Suprapubic skin (tissue), 4 donors: ENCODE measurements at regions not wholly inside any gene's neighbourhood (a gene's known extent, or its start where the extent isn't known, plus 50 kb on each side); places are given as distances from the start of the nearest gene placed in this dataset.

Experiments
- EP300 ChIP-seq: sonication (generic); formaldehyde crosslinking; IDR thresholded peaks from one replicate; pipeline ENCODE4 v1.6.1; 2017; ENCODE audit warnings: antibody characterized with exemption
- POLR2A ChIP-seq, 2 donors: fragments of 450-650 bp; IDR thresholded peaks; one replicate each; pipeline ENCODE4 v1.6.1; 2017; ENCODE audit warnings: antibody characterized with exemption in 2 of 2, mild to moderate bottlenecking in 2 of 2, moderate library complexity in 2 of 2
- POLR2AphosphoS5 ChIP-seq, 3 donors: sonication (generic); formaldehyde crosslinking; IDR thresholded peaks; one replicate each; pipeline ENCODE4 v1.6.1; 2017; ENCODE audit warnings: antibody characterized with exemption in 3 of 3
- TF ChIP-seq, protein P1 (sequence below), 2 donors: fragments of 200-600 bp in 1 of 2; fragments of 450-650 bp in 1 of 2; sonication (generic) in 1 of 2; IDR thresholded peaks; one replicate each; pipeline ENCODE4 v1.5.1; 2016 to 2019; ENCODE audit warnings: antibody characterized with exemption in 2 of 2, mild to moderate bottlenecking in 1 of 2, moderate library complexity in 1 of 2

DNA sequence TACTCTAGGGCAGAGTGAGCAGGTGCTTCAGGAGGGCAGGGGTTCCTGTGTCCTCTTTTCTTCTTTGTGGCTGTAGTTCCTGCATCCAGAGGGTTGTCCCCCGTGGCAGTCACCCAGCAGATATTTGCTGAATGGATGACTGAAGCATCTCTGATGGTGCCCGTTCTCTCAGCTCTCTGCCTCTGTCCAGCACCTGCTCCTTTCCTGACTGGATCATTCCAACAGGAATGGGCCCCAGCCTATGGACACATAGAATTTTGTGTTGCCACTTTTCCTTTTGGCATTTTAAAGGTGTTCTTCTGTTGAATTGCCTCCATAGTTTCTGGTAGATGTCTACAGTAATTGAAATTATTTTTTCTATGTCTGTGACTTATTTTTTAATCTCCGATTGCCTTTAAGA, 372.5 kb upstream of the C1orf174 start:
- TF ChIP-seq, protein P1, sequence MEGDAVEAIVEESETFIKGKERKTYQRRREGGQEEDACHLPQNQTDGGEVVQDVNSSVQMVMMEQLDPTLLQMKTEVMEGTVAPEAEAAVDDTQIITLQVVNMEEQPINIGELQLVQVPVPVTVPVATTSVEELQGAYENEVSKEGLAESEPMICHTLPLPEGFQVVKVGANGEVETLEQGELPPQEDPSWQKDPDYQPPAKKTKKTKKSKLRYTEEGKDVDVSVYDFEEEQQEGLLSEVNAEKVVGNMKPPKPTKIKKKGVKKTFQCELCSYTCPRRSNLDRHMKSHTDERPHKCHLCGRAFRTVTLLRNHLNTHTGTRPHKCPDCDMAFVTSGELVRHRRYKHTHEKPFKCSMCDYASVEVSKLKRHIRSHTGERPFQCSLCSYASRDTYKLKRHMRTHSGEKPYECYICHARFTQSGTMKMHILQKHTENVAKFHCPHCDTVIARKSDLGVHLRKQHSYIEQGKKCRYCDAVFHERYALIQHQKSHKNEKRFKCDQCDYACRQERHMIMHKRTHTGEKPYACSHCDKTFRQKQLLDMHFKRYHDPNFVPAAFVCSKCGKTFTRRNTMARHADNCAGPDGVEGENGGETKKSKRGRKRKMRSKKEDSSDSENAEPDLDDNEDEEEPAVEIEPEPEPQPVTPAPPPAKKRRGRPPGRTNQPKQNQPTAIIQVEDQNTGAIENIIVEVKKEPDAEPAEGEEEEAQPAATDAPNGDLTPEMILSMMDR (IDR thresholded peaks at IDR 0.05), result no peak
- TF ChIP-seq POLR2A (IDR thresholded peaks at IDR 0.05) (no peak), POLR2AphosphoS5 (IDR thresholded peaks at IDR 0.05) (no peak), EP300 (no peak)
